ENCODE measurements at regions not wholly inside any gene's neighbourhood (a gene's known extent, or its start where the extent isn't known, plus 50 kb on each side); places are given as distances from the start of the nearest gene placed in this dataset.

- no peak for TF ChIP-seq CTCF (conservative IDR thresholded peaks at IDR 0.05)
- no peak for TF ChIP-seq ZFX (IDR thresholded peaks at IDR 0.05)
These were observed 64.1 kb upstream of the NKX1-1 start for GRCh38 chr4:1470393-1470670.

Measured in C4-2B (cell line).